ENCODE measurements at regions not wholly inside any gene's neighbourhood (a gene's known extent, or its start where the extent isn't known, plus 50 kb on each side); places are given as distances from the start of the nearest gene placed in this dataset.

GRCh38 chrX:134163836-134164235, 73.1 kb upstream of the CCDC160 start:
- POLR2A ChIA-PET, result no interaction called here
- 0% methylated on average over 1 of the region's 1 CpG for WGBS (ENCODE audit: missing lambda C conversion rate)
- FAIRE-seq (no peak), DNase-seq (ENCODE audit: low read depth in 1 of 2, low spot score in 1 of 2) (no peak), ATAC-seq (no peak)
- Histone ChIP-seq H3K4me1 (no peaks in the 10 kb centered on the region), H3K4me2 (no peak overlapping the region), H3K4me3 (no peak overlapping the region), H3K27ac (no peak overlapping the region), H3K9me3 (no peaks in the 10 kb centered on the region)
- CTCF ChIA-PET, result no interaction called here
- TF ChIP-seq ATOH8 (CRISPR knock-in tag; IDR thresholded peaks at IDR 0.05; ENCODE audit: low read depth) (no peak), KDM1A (IDR thresholded peaks at IDR 0.05; ENCODE audit: low read depth) (no peak), MYC (IDR thresholded peaks at IDR 0.05; ENCODE audit: borderline replicate concordance, low read length) (no peak), BHLHE40 (IDR thresholded peaks at IDR 0.05; ENCODE audit: low read depth, low read length) (no peak), HOXA7 (CRISPR knock-in tag; IDR thresholded peaks at IDR 0.05) (no peak), SREBF2 (IDR thresholded peaks at IDR 0.05) (no peak), SMC3 (IDR thresholded peaks at IDR 0.05) (no peak), HES2 (IDR thresholded peaks at IDR 0.05) (no peak), POLR2A (IDR thresholded peaks at IDR 0.05; ENCODE audit: low read length) (no peak), HOXB5 (CRISPR knock-in tag; IDR thresholded peaks at IDR 0.05) (no peak), CBX8 (IDR thresholded peaks at IDR 0.05) (no peak), POLR2AphosphoS2 (conservative IDR thresholded peaks at IDR 0.05; ENCODE audit: low read length) (no peak), CBX2 (IDR thresholded peaks at IDR 0.05; ENCODE audit: borderline replicate concordance, low read depth) (no peak), E2F6 (IDR thresholded peaks at IDR 0.05; ENCODE audit: borderline replicate concordance, low read depth) (no peak), TP53 (CRISPR knock-in tag; IDR thresholded peaks at IDR 0.05) (no peak), FOXS1 (CRISPR knock-in tag; IDR thresholded peaks at IDR 0.05) (no peak), RFX5 (IDR thresholded peaks at IDR 0.05) (no peak), HDAC2 (IDR thresholded peaks at IDR 0.05) (no peak), PHF8 (IDR thresholded peaks at IDR 0.05; ENCODE audit: borderline replicate concordance, low read depth) (no peak)
- TF ChIP-seq, protein P1, sequence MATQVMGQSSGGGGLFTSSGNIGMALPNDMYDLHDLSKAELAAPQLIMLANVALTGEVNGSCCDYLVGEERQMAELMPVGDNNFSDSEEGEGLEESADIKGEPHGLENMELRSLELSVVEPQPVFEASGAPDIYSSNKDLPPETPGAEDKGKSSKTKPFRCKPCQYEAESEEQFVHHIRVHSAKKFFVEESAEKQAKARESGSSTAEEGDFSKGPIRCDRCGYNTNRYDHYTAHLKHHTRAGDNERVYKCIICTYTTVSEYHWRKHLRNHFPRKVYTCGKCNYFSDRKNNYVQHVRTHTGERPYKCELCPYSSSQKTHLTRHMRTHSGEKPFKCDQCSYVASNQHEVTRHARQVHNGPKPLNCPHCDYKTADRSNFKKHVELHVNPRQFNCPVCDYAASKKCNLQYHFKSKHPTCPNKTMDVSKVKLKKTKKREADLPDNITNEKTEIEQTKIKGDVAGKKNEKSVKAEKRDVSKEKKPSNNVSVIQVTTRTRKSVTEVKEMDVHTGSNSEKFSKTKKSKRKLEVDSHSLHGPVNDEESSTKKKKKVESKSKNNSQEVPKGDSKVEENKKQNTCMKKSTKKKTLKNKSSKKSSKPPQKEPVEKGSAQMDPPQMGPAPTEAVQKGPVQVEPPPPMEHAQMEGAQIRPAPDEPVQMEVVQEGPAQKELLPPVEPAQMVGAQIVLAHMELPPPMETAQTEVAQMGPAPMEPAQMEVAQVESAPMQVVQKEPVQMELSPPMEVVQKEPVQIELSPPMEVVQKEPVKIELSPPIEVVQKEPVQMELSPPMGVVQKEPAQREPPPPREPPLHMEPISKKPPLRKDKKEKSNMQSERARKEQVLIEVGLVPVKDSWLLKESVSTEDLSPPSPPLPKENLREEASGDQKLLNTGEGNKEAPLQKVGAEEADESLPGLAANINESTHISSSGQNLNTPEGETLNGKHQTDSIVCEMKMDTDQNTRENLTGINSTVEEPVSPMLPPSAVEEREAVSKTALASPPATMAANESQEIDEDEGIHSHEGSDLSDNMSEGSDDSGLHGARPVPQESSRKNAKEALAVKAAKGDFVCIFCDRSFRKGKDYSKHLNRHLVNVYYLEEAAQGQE (IDR thresholded peaks at IDR 0.05), result no peak

- DNase-seq (ENCODE audit: low read depth in 1 of 2, low spot score in 1 of 2), result no peak
- Histone ChIP-seq H3K9me3 (no peaks in the 10 kb centered on the region), H3K4me3 (no peak overlapping the region), H3K27ac (no peak overlapping the region), H3K4me1 (0 out of 3 replicates have a peak, but pooled peaks cover 3% of the 10 kb centered on the region), H3K4me2 (no peak overlapping the region)
- no peak for ATAC-seq
- ChIA-PET POLR2A (no interaction called here), CTCF (interaction anchor here (0.6 to 0.7 kb wide), 2 partner anchors 16 to 23 kb away, joined by 3 to 4 read pairs; no protein-coding TSS in a partner anchor)
- FAIRE-seq, result peak; percentile 13
- TF ChIP-seq HEYL (CRISPR knock-in tag; IDR thresholded peaks at IDR 0.05) (no peak), TP53 (CRISPR knock-in tag; IDR thresholded peaks at IDR 0.05) (no peak), RAD21 (conservative IDR thresholded peaks at IDR 0.05 in 1 of 2, IDR thresholded peaks at IDR 0.05 in 1 of 2) (no peak), E2F6 (IDR thresholded peaks at IDR 0.05; ENCODE audit: borderline replicate concordance, low read depth) (no peak), RFX5 (IDR thresholded peaks at IDR 0.05) (no peak), FOSB (CRISPR knock-in tag; IDR thresholded peaks at IDR 0.05) (no peak)
- TF ChIP-seq, protein P2, sequence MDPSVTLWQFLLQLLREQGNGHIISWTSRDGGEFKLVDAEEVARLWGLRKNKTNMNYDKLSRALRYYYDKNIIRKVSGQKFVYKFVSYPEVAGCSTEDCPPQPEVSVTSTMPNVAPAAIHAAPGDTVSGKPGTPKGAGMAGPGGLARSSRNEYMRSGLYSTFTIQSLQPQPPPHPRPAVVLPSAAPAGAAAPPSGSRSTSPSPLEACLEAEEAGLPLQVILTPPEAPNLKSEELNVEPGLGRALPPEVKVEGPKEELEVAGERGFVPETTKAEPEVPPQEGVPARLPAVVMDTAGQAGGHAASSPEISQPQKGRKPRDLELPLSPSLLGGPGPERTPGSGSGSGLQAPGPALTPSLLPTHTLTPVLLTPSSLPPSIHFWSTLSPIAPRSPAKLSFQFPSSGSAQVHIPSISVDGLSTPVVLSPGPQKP (IDR thresholded peaks at IDR 0.05; ENCODE audit: low read depth, low read length), result no peak
- 38% methylated on average over 6 of the region's 6 CpGs for WGBS (ENCODE audit: missing lambda C conversion rate)
These were observed 69.3 kb upstream of the CCDC160 start for GRCh38 chrX:134167591-134168203.

All from A549 (cell line).